ENCODE measurements at regions not wholly inside any gene's neighbourhood (a gene's known extent, or its start where the extent isn't known, plus 50 kb on each side); places are given as distances from the start of the nearest gene placed in this dataset.

- in situ Hi-C loops (cut with HindIII; ENCODE audit: low pct_ligation_motif_present, low sequenced_read_pairs), result no loop called here
- TF ChIP-seq CTCF (IDR thresholded peaks at IDR 0.05; ENCODE audit: low read depth, low read length, missing control alignments), result no peak
- Histone ChIP-seq H3K27me3 (replicated peaks) (peaks cover 22% of the 10 kb centered on the region), H3K36me3 (replicated peaks) (no peaks in the 10 kb centered on the region), H3K4me3 (ENCODE audit: low read depth, low read length) (no peak overlapping the region), H3K27ac (no peak overlapping the region)
- DNase-seq, result no peak
These were observed 515.8 kb downstream of the PREX1 start for GRCh38 chr20:48311956-48312355.

- in situ Hi-C loops (cut with HindIII; ENCODE audit: low pct_ligation_motif_present, low sequenced_read_pairs), result no loop called here
- peaks cover 28% of the 10 kb centered on the region for H3K27me3 ChIP-seq (replicated peaks)
- no peak overlapping the region for H3K27ac ChIP-seq
- no peak for DNase-seq
- no peak for TF ChIP-seq CTCF (IDR thresholded peaks at IDR 0.05; ENCODE audit: low read depth, low read length, missing control alignments)
- no peaks in the 10 kb centered on the region for H3K36me3 ChIP-seq (replicated peaks)
- H3K4me3 ChIP-seq (ENCODE audit: low read depth, low read length), result no peak overlapping the region
These were observed 517.5 kb downstream of the PREX1 start for GRCh38 chr20:48310305-48310704.

GRCh38 chr20:48309293-48309692 is 518.5 kb downstream of the PREX1 start:
- TF ChIP-seq CTCF (IDR thresholded peaks at IDR 0.05; ENCODE audit: low read depth, low read length, missing control alignments), result no peak
- no peak overlapping the region for H3K27ac ChIP-seq
- H3K4me3 ChIP-seq (ENCODE audit: low read depth, low read length), result no peak overlapping the region
- H3K36me3 ChIP-seq (replicated peaks), result no peaks in the 10 kb centered on the region
- DNase-seq, result no peak
- in situ Hi-C loops (cut with HindIII; ENCODE audit: low pct_ligation_motif_present, low sequenced_read_pairs), result no loop called here
- H3K27me3 ChIP-seq (replicated peaks), result peaks cover 28% of the 10 kb centered on the region

- TF ChIP-seq CTCF (IDR thresholded peaks at IDR 0.05; ENCODE audit: low read depth, low read length, missing control alignments), result no peak
- no peak for DNase-seq
- H3K36me3 ChIP-seq (replicated peaks), result no peaks in the 10 kb centered on the region
- H3K27me3 ChIP-seq (replicated peaks), result peaks cover 28% of the 10 kb centered on the region
- H3K27ac ChIP-seq, result no peak overlapping the region
- no peak overlapping the region for H3K4me3 ChIP-seq (ENCODE audit: low read depth, low read length)
- in situ Hi-C loops (cut with HindIII; ENCODE audit: low pct_ligation_motif_present, low sequenced_read_pairs), result no loop called here
These were observed 518.9 kb downstream of the PREX1 start for GRCh38 chr20:48308882-48309281.

- DNase-seq, result no peak
- TF ChIP-seq CTCF (IDR thresholded peaks at IDR 0.05; ENCODE audit: low read depth, low read length, missing control alignments), result no peak
- in situ Hi-C loops (cut with HindIII; ENCODE audit: low pct_ligation_motif_present, low sequenced_read_pairs), result no loop called here
- H3K4me3 ChIP-seq (ENCODE audit: low read depth, low read length), result no peak overlapping the region
- H3K36me3 ChIP-seq (replicated peaks), result no peaks in the 10 kb centered on the region
- H3K27me3 ChIP-seq (replicated peaks), result peaks cover 28% of the 10 kb centered on the region
- no peak overlapping the region for H3K27ac ChIP-seq
These were observed 519.5 kb downstream of the PREX1 start for GRCh38 chr20:48308232-48308781.

- no peak for TF ChIP-seq CTCF (IDR thresholded peaks at IDR 0.05; ENCODE audit: low read depth, low read length, missing control alignments)
- in situ Hi-C loops (cut with HindIII; ENCODE audit: low pct_ligation_motif_present, low sequenced_read_pairs), result no loop called here
- DNase-seq, result no peak
- no peak overlapping the region for H3K27ac ChIP-seq
- no peaks in the 10 kb centered on the region for H3K36me3 ChIP-seq (replicated peaks)
- peaks cover 28% of the 10 kb centered on the region for H3K27me3 ChIP-seq (replicated peaks)
- no peak overlapping the region for H3K4me3 ChIP-seq (ENCODE audit: low read depth, low read length)
These were observed 520.5 kb downstream of the PREX1 start for GRCh38 chr20:48307277-48307676.

Data from brain microvascular endothelial cell (primary cell).